BLaER1 (cell line): ENCODE measurements at regions not wholly inside any gene's neighbourhood (a gene's known extent, or its start where the extent isn't known, plus 50 kb on each side); places are given as distances from the start of the nearest gene placed in this dataset.
"Not testable (repeated sequence)": the region's sequence is repeated elsewhere in the genome, so short reads cannot be mapped to it uniquely, and the experiment has no call there.

ENCODE experiments used
- H3K27ac ChIP-seq: shearing (Covaris generic); formaldehyde crosslinking; 2 replicates; pipeline ENCODE4 v1.8.1; 2022
- H3K27me3 ChIP-seq: shearing (Covaris generic); formaldehyde crosslinking; 2 replicates; pipeline ENCODE4 v1.8.1; 2022
- H3K36me3 ChIP-seq: shearing (Covaris generic); formaldehyde crosslinking; 2 replicates; pipeline ENCODE4 v1.8.1; 2022
- H3K4me1 ChIP-seq: shearing (Covaris generic); formaldehyde crosslinking; 2 replicates; pipeline ENCODE4 v1.8.1; 2022
- H3K4me2 ChIP-seq: shearing (Covaris generic); formaldehyde crosslinking; 2 replicates; pipeline ENCODE4 v1.8.1; 2022
- H3K4me3 ChIP-seq: shearing (Covaris generic); formaldehyde crosslinking; 2 replicates; pipeline ENCODE4 v1.8.1; 2022
- H3K9ac ChIP-seq: shearing (Covaris generic); formaldehyde crosslinking; 2 replicates; pipeline ENCODE4 v1.8.1; 2022
- H3K9me3 ChIP-seq: shearing (Covaris generic); formaldehyde crosslinking; 2 replicates; pipeline ENCODE4 v1.8.1; 2022
- H4K20me1 ChIP-seq: shearing (Covaris generic); formaldehyde crosslinking; 2 replicates; pipeline ENCODE4 v1.8.1; 2022
- Cebpa-rat ChIP-seq: shearing (Covaris generic); IDR thresholded peaks from 2 replicates; pipeline ENCODE4 v1.8.1; 2022

DNA sequence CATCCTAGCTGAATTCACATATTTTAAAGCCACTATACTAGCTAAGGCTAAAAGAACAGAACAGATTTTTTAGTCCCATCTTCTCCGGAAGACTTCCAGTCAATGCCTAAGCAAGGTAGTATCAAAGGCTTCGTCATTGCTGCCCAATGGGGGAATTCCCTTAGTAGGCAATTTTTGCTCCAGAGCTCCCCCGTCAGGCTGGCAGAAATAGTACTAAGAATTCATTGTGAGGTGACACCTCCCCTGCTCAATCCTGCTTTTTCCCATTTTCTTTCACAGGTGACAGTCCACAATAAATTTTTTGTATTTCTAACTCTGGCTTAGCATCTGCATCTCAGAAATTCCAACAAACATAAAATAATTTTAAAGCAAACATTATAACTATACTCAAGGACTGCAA, 52.8 kb upstream of the SRSF6 start:
- Histone ChIP-seq H3K4me2 (no peak overlapping the region), H3K27ac (no peak overlapping the region), H3K9ac (no peak overlapping the region), H3K36me3 (no peaks in the 10 kb centered on the region), H3K4me1 (no peaks in the 10 kb centered on the region), H3K4me3 (no peak overlapping the region), H4K20me1 (no peaks in the 10 kb centered on the region), H3K9me3 (peaks cover 22% of the 10 kb centered on the region), H3K27me3 (no peaks in the 10 kb centered on the region)
- no peak for TF ChIP-seq Cebpa-rat

DNA sequence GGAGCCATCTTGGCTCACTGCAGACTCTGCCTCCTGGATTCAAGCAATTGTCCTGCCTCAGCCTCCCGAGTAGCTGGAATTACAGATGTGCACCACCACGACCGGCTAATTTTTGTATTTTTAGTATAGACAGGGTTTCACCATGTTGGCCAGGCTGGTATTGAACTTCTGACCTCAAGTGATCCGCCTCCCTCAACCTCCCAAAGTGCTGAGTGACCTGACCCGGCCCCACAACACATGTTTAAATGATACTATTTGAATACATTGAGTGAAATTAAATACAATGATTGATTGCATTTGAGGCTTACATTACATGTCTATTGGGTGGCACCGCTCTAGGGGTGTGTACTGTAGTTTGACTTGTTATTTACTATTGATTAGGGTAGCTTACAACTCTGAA, 56.8 kb upstream of the SRSF6 start:
- not testable (repeated sequence) for H3K4me3 ChIP-seq, H3K27me3 ChIP-seq, H3K9me3 ChIP-seq, H3K36me3 ChIP-seq, H4K20me1 ChIP-seq, H3K4me2 ChIP-seq, H3K4me1 ChIP-seq, H3K27ac ChIP-seq, H3K9ac ChIP-seq

DNA sequence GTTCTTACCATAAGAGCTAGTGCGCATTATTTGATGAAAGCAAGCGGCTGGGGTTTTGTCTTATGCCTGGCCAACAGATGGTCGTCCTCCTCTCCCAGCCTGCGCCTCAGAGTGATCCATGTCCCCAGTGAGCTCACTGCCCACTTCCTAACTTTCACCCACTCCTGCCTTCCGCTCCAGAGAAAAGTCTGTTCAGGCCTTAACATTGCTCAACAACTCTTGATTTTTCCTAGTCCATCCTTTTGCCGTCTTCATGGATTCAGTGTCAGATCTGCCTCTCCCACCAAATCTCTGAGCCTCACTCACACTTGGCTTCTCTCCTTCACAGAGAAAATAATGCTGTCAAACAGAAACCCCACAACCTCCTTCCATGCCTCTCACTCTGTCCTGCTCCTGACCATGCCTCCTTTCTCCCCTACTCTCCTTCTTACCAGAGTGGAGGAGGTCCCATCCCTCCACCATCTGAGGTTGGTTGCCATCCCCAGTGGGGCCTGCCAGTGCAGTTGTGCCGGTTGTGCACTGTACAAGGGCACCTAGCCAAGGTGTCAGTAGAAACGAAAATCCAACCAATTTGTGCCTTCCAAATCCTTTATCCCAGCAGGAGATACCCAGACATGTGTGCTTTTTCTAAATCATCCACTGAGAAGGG, 58.9 kb upstream of the SRSF6 start:
- H3K9me3 ChIP-seq: no peaks in the 10 kb centered on the region
- H3K4me2 ChIP-seq: no peak overlapping the region
- no peak for TF ChIP-seq Cebpa-rat
- H4K20me1 ChIP-seq: no peaks in the 10 kb centered on the region
- H3K4me1 ChIP-seq: no peaks in the 10 kb centered on the region
- no peak overlapping the region for H3K27ac ChIP-seq
- no peaks in the 10 kb centered on the region for H3K27me3 ChIP-seq
- no peak overlapping the region for H3K9ac ChIP-seq
- H3K4me3 ChIP-seq: no peak overlapping the region
- H3K36me3 ChIP-seq: no peaks in the 10 kb centered on the region

DNA sequence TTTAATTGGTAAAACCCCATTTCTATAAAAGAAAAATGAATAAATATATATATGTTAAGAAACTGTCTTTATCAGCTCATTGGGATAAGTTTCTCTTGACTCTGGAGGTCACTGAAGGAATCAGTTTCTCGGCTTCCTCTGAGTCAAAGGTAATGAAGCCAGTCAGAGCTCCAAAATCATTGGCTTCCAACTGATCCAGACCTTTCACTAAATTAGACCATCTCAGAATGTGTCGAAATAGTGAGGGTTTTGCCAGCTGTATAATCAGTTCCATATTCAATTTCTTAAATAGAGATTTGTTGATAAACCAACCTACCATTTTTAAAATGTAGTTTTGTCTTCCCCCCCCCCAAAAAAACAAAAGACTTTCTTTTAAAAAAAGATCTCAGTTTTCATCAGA, 60.5 kb upstream of the SRSF6 start:
- H3K36me3 ChIP-seq: no peaks in the 10 kb centered on the region
- H3K9me3 ChIP-seq: no peaks in the 10 kb centered on the region
- no peaks in the 10 kb centered on the region for H3K27me3 ChIP-seq
- H3K4me1 ChIP-seq: no peaks in the 10 kb centered on the region
- H3K4me3 ChIP-seq: no peak overlapping the region
- no peaks in the 10 kb centered on the region for H4K20me1 ChIP-seq
- H3K4me2 ChIP-seq: no peak overlapping the region
- no peak for TF ChIP-seq Cebpa-rat
- H3K27ac ChIP-seq: no peak overlapping the region
- no peak overlapping the region for H3K9ac ChIP-seq

DNA sequence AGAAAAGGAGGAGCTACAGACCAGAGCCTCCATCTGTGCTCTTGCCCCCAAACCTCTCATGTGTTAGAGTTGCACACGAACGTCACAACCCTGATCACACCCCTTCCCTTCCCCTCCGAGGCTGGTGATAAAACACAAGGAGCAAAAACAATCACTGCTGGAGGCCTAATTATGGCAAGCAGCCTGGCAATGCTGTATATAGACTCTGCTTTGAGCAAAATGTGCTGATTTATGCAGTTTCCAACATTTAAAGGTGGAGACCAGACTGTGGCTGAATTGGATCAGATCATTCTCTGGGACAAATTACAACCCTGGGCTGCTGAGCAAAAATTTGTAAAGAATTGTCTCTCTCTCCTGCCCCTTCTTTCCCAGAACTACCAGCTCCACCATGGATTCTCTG, 64.6 kb upstream of the SRSF6 start:
- Histone ChIP-seq H3K27me3 (no peaks in the 10 kb centered on the region), H3K36me3 (no peaks in the 10 kb centered on the region), H3K4me3 (no peak overlapping the region), H3K4me1 (no peaks in the 10 kb centered on the region), H3K9ac (no peak overlapping the region), H4K20me1 (no peaks in the 10 kb centered on the region), H3K27ac (no peak overlapping the region), H3K9me3 (no peaks in the 10 kb centered on the region), H3K4me2 (no peak overlapping the region)
- TF ChIP-seq Cebpa-rat: no peak

DNA sequence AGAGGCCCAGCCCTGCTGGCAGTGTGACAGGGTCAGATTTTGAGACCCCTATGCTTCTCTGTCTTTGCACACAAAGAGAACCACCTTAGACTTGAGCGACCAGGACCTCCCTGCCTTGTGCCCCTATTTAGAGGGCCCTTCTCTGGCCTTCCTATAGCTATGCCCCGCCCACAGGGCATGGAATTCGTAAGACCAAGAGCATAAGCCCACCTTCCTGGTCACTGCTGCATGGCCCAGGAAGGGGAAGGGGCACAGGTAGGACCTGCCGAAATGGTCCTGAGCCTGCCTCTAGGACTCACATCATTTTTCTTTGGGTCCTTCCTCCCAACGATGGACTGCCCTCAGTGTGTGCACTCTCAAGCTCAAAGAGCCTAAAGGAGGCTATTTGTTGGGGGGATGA, 65.1 kb upstream of the SRSF6 start:
- Histone ChIP-seq H3K9me3 (no peaks in the 10 kb centered on the region), H3K4me2 (no peak overlapping the region), H4K20me1 (no peaks in the 10 kb centered on the region), H3K27ac (no peak overlapping the region), H3K4me3 (no peak overlapping the region), H3K36me3 (no peaks in the 10 kb centered on the region), H3K27me3 (no peaks in the 10 kb centered on the region), H3K9ac (no peak overlapping the region), H3K4me1 (no peaks in the 10 kb centered on the region)
- TF ChIP-seq Cebpa-rat: no peak

DNA sequence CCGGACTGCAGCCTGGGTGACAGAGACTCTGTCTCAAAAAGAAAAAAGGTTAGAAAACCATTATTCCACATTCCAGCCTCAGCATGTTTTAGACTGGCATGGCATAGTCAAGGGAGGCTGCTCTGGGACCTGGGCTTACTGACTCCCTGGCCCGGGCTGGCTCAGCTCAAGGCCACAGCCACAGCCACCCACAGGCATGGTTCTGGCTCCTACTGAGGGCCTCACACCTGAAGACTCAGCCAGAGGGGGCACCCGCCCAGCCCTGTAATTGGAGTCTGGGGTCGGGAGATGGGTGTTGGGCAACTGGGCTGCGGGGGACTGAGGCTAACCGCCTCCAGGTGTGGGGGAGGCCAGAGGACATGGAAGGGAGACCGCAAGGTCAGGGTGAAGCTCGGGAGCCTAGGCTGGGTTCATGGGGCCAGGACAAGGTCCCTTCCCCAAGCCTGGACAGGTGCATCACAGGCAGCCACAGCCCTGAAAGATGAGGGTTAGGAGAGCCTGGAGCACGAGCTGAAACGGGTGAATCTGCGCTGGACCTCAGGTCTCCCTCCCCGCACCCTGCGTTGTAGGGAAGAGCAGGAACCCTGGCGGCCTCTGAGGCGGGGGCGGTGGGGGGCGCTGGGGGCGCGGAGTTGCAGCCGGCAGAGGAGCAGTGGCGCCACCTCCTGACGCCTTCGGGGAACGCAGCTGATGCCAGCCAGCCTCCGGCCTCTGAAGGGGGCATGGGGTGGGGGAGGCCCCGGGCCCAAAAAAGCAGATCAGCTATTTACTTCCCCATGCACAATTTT, 67.7 kb upstream of the SRSF6 start:
- no peak overlapping the region for H3K9ac ChIP-seq

DNA sequence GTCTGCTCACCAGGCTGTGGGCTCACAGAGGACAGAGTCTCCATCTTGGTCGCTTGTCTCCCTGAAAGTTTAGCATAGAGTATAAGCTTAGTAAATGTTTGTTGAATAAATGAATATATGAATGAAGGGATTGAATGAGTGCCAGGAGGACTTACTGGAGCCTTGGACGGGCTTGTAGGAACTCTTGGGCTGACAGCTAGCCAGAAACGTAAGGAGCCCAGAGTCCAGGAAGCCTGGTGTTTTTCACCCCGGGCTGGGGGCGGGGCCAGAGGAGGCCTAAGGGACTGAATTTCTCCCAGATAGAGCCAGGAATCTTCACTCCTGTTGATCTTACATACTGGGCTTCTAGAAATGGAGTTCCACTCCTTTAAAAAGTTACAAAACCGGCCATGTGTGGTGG, 68.5 kb upstream of the SRSF6 start:
- H4K20me1 ChIP-seq: no peaks in the 10 kb centered on the region
- no peaks in the 10 kb centered on the region for H3K27me3 ChIP-seq
- H3K9ac ChIP-seq: no peak overlapping the region
- no peak overlapping the region for H3K27ac ChIP-seq
- H3K4me1 ChIP-seq: no peaks in the 10 kb centered on the region
- no peak for TF ChIP-seq Cebpa-rat
- H3K36me3 ChIP-seq: no peaks in the 10 kb centered on the region
- no peak overlapping the region for H3K4me3 ChIP-seq
- H3K9me3 ChIP-seq: no peaks in the 10 kb centered on the region
- no peak overlapping the region for H3K4me2 ChIP-seq

More for the DNA sequence above, 67.7 kb upstream of the SRSF6 start:
- Histone ChIP-seq H3K36me3 (no peaks in the 10 kb centered on the region), H3K27me3 (no peaks in the 10 kb centered on the region), H3K9me3 (no peaks in the 10 kb centered on the region), H3K4me1 (no peaks in the 10 kb centered on the region), H3K27ac (no peak overlapping the region), H3K4me2 (no peak overlapping the region), H4K20me1 (no peaks in the 10 kb centered on the region), H3K4me3 (no peak overlapping the region)
- TF ChIP-seq Cebpa-rat: no peak

DNA sequence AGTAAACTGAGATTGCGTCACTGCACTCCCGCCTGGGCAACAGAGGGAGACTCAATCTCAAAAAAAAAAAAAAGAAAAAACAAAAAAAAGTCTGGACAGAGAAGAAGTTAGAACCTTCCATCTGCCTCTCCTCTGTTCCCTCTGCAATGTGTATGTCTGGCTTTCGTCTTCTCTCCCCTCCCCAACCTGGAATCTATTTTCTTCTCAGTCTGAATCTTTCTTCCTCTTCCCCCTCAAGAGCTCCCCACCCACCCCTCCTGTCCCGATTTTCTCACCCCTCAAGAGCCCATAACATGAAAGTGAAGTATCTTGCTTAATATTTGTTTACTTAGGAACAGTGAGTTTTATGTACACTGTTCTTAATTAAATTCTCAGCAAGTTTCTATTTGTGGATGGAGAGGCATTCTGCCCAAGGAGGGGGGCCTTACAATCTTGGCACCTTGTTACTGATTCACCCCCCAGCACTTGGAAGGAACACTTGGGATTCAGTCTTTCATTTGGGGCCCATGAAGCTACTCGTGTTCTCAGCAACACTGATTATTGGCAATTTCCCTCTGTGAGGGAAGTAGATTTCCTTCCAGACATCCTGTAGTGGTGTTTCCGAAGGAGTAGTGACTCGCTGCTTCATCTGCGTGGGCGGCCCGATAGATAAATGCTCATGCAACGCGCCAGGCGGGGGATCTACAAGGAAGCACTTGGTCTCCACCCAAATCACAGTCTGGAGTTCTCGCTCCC, 69.3 kb upstream of the SRSF6 start:
- no peak overlapping the region for H3K4me3 ChIP-seq
- no peaks in the 10 kb centered on the region for H3K4me1 ChIP-seq
- no peaks in the 10 kb centered on the region for H3K9me3 ChIP-seq
- no peak overlapping the region for H3K4me2 ChIP-seq
- no peaks in the 10 kb centered on the region for H3K36me3 ChIP-seq
- H3K9ac ChIP-seq: no peak overlapping the region
- no peak overlapping the region for H3K27ac ChIP-seq
- H3K27me3 ChIP-seq: no peaks in the 10 kb centered on the region
- no peak for TF ChIP-seq Cebpa-rat
- no peaks in the 10 kb centered on the region for H4K20me1 ChIP-seq

DNA sequence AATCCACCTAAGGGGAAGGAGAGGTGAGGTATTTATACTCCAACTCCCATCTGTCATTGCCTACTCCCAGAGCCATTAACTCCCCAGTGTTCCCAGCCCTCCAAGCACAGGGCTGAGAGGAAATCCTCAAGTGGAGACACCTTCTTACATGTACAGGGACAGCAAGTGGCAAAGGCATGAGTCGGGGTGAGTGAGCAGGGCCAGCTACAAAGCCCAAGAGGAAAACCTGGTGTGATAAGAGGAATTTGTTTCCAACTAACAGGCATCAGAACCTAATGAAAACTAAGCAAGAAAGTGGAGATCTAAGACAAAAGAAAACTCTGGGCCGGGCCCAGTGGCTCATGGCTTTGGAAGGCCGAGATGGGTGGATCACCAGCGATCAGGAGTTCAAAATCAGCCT, 70.0 kb upstream of the SRSF6 start:
- Histone ChIP-seq H3K27me3 (no peaks in the 10 kb centered on the region), H3K4me3 (no peak overlapping the region), H3K36me3 (no peaks in the 10 kb centered on the region), H3K9ac (no peak overlapping the region), H4K20me1 (no peaks in the 10 kb centered on the region), H3K4me1 (no peaks in the 10 kb centered on the region), H3K27ac (no peak overlapping the region), H3K9me3 (no peaks in the 10 kb centered on the region), H3K4me2 (no peak overlapping the region)
- TF ChIP-seq Cebpa-rat: no peak
